Keratinocyte (primary cell): ENCODE measurements at regions not wholly inside any gene's neighbourhood (a gene's known extent, or its start where the extent isn't known, plus 50 kb on each side); places are given as distances from the start of the nearest gene placed in this dataset.
"Not testable (repeated sequence)": the region's sequence is repeated elsewhere in the genome, so short reads cannot be mapped to it uniquely, and the experiment has no call there.

Experiments used
- DNase-seq: peaks from one replicate; pipeline ENCODE4 v3.0.0-alpha.2; 2011; ENCODE audit warnings: low read depth, missing footprints, low spot score
- FAIRE-seq: peaks from 2 replicates; lab custom pipeline; 2011; peaks lifted over from hg19 to GRCh38; lab: Jason Lieb, UNC
- H2AFZ ChIP-seq: 2 replicates; pipeline ENCODE4 v1.6.0; 2012; ENCODE audit warnings: low read length, control low read depth, inconsistent platforms; ENCODE audit not compliant: control insufficient read depth
- H3K27ac ChIP-seq: 2 replicates; pipeline ENCODE4 v1.5.1; 2011; ENCODE audit warnings: low read length; ENCODE audit not compliant: control insufficient read depth, insufficient read depth
- H3K27me3 ChIP-seq: 3 replicates; pipeline ENCODE4 v1.6.0; 2011; ENCODE audit warnings: low read length; ENCODE audit not compliant: control insufficient read depth, insufficient read depth; ENCODE audit errors: extremely low read depth
- H3K36me3 ChIP-seq, 2 experiments: 2 replicates in 1 of 2; 3 replicates in 1 of 2; pipeline ENCODE4 v1.5.1; 2011; ENCODE audit warnings: low read length in 2 of 2, mild to moderate bottlenecking in 1 of 2; ENCODE audit not compliant: control insufficient read depth in 2 of 2, insufficient read depth in 2 of 2; ENCODE audit errors: extremely low read depth in 1 of 2
- H3K4me1 ChIP-seq: 3 replicates; pipeline ENCODE4 v1.5.1; 2011; ENCODE audit warnings: low read length; ENCODE audit not compliant: control insufficient read depth, insufficient read depth; ENCODE audit errors: extremely low read depth
- H3K4me2 ChIP-seq: 3 replicates; pipeline ENCODE4 v1.6.0; 2011; ENCODE audit warnings: low read depth, low read length; ENCODE audit not compliant: control insufficient read depth, insufficient read depth; ENCODE audit errors: extremely low read depth
- H3K4me3 ChIP-seq, 3 experiments: fragments of 200-600 bp in 1 of 3; sonication (generic) in 1 of 3; 2 replicates in 2 of 3; 3 replicates in 1 of 3; pipeline ENCODE4 v1.5.1; 2011 to 2016; ENCODE audit warnings: low read length in 3 of 3, mild to moderate bottlenecking in 3 of 3, control low read depth in 2 of 3, inconsistent platforms in 1 of 3, low read depth in 1 of 3, mixed read lengths in 1 of 3, mixed run types in 1 of 3, moderate library complexity in 1 of 3; ENCODE audit not compliant: control insufficient read depth in 2 of 3, insufficient read depth in 2 of 3; ENCODE audit errors: extremely low read depth in 1 of 3
- H3K79me2 ChIP-seq: 2 replicates; pipeline ENCODE4 v1.6.0; 2012; ENCODE audit warnings: low read length; ENCODE audit not compliant: control insufficient read depth, insufficient read depth
- H3K9ac ChIP-seq: 3 replicates; pipeline ENCODE4 v1.6.0; 2011; ENCODE audit warnings: low read length; ENCODE audit not compliant: control insufficient read depth, insufficient read depth; ENCODE audit errors: extremely low read depth
- H3K9me1 ChIP-seq: 3 replicates; pipeline ENCODE4 v1.6.0; 2011; ENCODE audit warnings: low read length; ENCODE audit not compliant: control insufficient read depth, insufficient read depth; ENCODE audit errors: extremely low read depth
- H3K9me3 ChIP-seq: 2 replicates; pipeline ENCODE4 v1.5.1; 2012; ENCODE audit warnings: low read depth, low read length; ENCODE audit not compliant: control insufficient read depth
- H4K20me1 ChIP-seq: 3 replicates; pipeline ENCODE4 v1.6.0; 2011; ENCODE audit warnings: low read length; ENCODE audit not compliant: control insufficient read depth, insufficient read depth; ENCODE audit errors: extremely low read depth
- EZH2 ChIP-seq: IDR thresholded peaks from one replicate; pipeline ENCODE4 v1.6.1; 2012; ENCODE audit warnings: inconsistent platforms, mild to moderate bottlenecking, low read length, moderate library complexity
- dilution Hi-C: fragments of 300-500 bp; cut with MboI; formaldehyde crosslinking; loops from one replicate; pipeline ENCODE4 v1.7.0; 2020; ENCODE audit warnings: low sequenced_read_pairs; ENCODE audit not compliant: extremely low pct_ligation_motif_present
- TF ChIP-seq, protein P1 (sequence below), 3 experiments: IDR thresholded peaks in 1 of 3; conservative IDR thresholded peaks in 1 of 3; optimal IDR thresholded peaks in 1 of 3; 2 replicates in 2 of 3; 3 replicates in 1 of 3; pipeline versions ENCODE3 to v1.5.1; 2011; ENCODE audit warnings: low read length in 3 of 3, mild to moderate bottlenecking in 3 of 3, moderate library complexity in 2 of 3, control low read depth in 1 of 3, inconsistent platforms in 1 of 3; ENCODE audit not compliant: insufficient read depth in 2 of 3; ENCODE audit errors: extremely low read depth in 1 of 3

DNA sequence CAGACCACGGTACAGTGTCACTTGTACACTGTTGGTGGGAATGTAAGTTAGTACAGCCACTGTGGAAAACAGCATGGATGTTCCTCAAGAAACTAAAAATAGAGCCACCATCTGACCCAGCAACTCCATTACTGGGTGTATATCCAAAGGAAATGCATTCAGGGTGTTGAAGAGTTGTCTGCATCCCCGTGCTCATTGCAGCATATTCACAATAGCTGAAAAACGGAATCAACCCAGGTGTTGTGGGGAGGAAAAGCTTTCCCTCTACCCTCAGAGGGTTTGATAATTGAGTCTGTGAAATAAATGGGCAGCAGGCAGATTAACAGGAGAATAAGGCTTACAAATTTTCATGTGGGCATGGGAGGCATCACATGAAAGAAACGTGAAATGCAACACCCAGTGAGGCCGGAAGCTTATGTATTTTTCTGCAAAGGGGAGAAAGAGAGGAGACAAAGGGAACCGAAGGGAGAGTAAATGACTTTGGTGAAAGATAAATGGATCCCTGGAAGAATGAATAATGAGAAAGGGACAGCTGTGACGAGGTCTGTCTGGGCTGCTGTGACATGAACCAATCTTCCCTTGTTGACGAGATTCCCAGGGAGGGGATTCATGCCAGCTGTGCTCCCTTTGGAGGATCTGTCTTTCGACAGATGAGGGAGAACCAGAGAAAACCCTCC lies 106.2 kb downstream of the KCNJ12 start:
- H3K4me3 ChIP-seq, result no peak overlapping the region
- DNase-seq, result no peak
- no peaks in the 10 kb centered on the region for H3K79me2 ChIP-seq
- H2AFZ ChIP-seq, result no peak overlapping the region
- H3K4me1 ChIP-seq, result no peaks in the 10 kb centered on the region
- no peak for FAIRE-seq
- no peaks in the 10 kb centered on the region for H4K20me1 ChIP-seq
- dilution Hi-C loops, result no loop called here
- TF ChIP-seq, protein P1, sequence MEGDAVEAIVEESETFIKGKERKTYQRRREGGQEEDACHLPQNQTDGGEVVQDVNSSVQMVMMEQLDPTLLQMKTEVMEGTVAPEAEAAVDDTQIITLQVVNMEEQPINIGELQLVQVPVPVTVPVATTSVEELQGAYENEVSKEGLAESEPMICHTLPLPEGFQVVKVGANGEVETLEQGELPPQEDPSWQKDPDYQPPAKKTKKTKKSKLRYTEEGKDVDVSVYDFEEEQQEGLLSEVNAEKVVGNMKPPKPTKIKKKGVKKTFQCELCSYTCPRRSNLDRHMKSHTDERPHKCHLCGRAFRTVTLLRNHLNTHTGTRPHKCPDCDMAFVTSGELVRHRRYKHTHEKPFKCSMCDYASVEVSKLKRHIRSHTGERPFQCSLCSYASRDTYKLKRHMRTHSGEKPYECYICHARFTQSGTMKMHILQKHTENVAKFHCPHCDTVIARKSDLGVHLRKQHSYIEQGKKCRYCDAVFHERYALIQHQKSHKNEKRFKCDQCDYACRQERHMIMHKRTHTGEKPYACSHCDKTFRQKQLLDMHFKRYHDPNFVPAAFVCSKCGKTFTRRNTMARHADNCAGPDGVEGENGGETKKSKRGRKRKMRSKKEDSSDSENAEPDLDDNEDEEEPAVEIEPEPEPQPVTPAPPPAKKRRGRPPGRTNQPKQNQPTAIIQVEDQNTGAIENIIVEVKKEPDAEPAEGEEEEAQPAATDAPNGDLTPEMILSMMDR (optimal IDR thresholded peaks at IDR 0.05 in 1 of 3, IDR thresholded peaks at IDR 0.05 in 1 of 3, conservative IDR thresholded peaks at IDR 0.05 in 1 of 3; ENCODE audit: extremely low read depth in 1 of 3, insufficient read depth in 2 of 3, low read length in 3 of 3), result no peak
- no peak for TF ChIP-seq EZH2
- no peak overlapping the region for H3K4me2 ChIP-seq
- H3K9ac ChIP-seq, result no peak overlapping the region
- no peaks in the 10 kb centered on the region for H3K9me1 ChIP-seq
- no peak overlapping the region for H3K27ac ChIP-seq
- no peaks in the 10 kb centered on the region for H3K36me3 ChIP-seq
- H3K27me3 ChIP-seq, result no peaks in the 10 kb centered on the region
- no peaks in the 10 kb centered on the region for H3K9me3 ChIP-seq

DNA sequence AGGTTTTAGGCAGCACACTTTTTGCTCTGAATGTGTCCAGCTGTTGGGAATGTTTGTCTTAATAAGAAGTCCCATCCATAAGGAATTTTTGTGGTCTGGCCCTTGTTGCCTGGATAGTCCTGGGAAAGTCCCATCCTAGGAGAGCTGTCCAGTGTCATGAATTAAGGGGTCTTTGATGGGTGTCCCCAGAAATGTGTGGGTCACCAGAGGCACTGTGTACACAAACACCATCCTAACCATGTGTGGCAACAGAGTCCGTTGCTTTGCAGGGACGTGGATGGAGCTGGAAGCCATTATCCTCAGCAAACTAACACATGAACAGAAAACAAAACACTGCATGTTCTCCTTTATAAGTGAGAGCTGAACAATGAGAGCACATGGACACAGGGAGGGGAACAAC lies 111.9 kb downstream of the KCNJ12 start:
- H3K36me3 ChIP-seq, H3K27ac ChIP-seq, H3K4me2 ChIP-seq, H3K79me2 ChIP-seq, H3K9me3 ChIP-seq, H2AFZ ChIP-seq, dilution Hi-C loops, H3K4me1 ChIP-seq, FAIRE-seq, H4K20me1 ChIP-seq, H3K27me3 ChIP-seq, H3K9ac ChIP-seq, DNase-seq, H3K9me1 ChIP-seq, H3K4me3 ChIP-seq: not testable (repeated sequence)

DNA sequence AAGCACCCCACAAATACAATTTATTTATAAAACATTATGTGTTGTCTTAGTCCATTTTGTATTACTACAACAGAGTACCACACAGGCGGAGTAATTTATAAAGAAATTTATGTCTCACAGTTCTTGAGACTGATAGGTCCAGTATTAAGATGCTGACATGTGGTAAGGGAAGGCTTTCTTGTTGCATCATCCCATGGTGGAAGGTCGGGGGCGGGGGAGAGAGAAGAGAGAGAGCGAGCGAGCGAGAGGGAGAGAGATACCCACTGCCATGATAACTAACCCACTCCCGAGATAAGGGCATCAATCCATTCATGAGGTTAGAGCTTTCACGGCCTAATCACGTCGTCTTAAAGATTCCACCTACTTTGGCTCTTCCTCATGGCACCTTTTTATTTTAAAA lies 117.8 kb downstream of the KCNJ12 start:
- no peak overlapping the region for H3K4me2 ChIP-seq
- dilution Hi-C loops, result no loop called here
- DNase-seq (no peak), FAIRE-seq (no peak)
- H4K20me1 ChIP-seq, result no peaks in the 10 kb centered on the region
- H3K27me3 ChIP-seq, result peaks cover 2% of the 10 kb centered on the region
- no peaks in the 10 kb centered on the region for H3K9me1 ChIP-seq
- no peaks in the 10 kb centered on the region for H3K79me2 ChIP-seq
- no peak for TF ChIP-seq EZH2
- no peak overlapping the region for H3K4me3 ChIP-seq
- no peak overlapping the region for H3K9ac ChIP-seq
- no peak overlapping the region for H3K27ac ChIP-seq
- no peaks in the 10 kb centered on the region for H3K4me1 ChIP-seq
- H2AFZ ChIP-seq, result no peak overlapping the region
- H3K9me3 ChIP-seq, result no peaks in the 10 kb centered on the region
- no peaks in the 10 kb centered on the region for H3K36me3 ChIP-seq
